HG03039 (cell line): ENCODE measurements at regions not wholly inside any gene's neighbourhood (a gene's known extent, or its start where the extent isn't known, plus 50 kb on each side); places are given as distances from the start of the nearest gene placed in this dataset.

Source experiments
- ATAC-seq: cut with Tn5 transposase; IDR thresholded peaks from one replicate; pipeline ENCODE4 v1.9.1; 2021; ENCODE audit warnings: mild to moderate bottlenecking, moderate library complexity; ENCODE audit not compliant: unreplicated experiment

- no peak for ATAC-seq
Observed at GRCh38 chr1:182135946-182136345, 74.4 kb upstream of the ZNF648 start.

- no peak for ATAC-seq
Observed at GRCh38 chr1:182134257-182134656, 72.7 kb upstream of the ZNF648 start.

- ATAC-seq: no peak
Observed at GRCh38 chr1:182133181-182133580, 71.7 kb upstream of the ZNF648 start.

- no peak for ATAC-seq
Observed at GRCh38 chr1:182129398-182129797, 67.9 kb upstream of the ZNF648 start.

GRCh38 chr1:182128502-182128901 is 67.0 kb upstream of the ZNF648 start:
- ATAC-seq: no peak

GRCh38 chr1:182127656-182128055 is 66.1 kb upstream of the ZNF648 start:
- ATAC-seq: no peak

- no peak for ATAC-seq
Observed at GRCh38 chr1:182126272-182126800, 64.8 kb upstream of the ZNF648 start.

- ATAC-seq: no peak
Observed at GRCh38 chr1:182122913-182123260, 61.4 kb upstream of the ZNF648 start.

- no peak for ATAC-seq
Observed at GRCh38 chr1:182122256-182122912, 60.9 kb upstream of the ZNF648 start.

GRCh38 chr1:182121787-182122186 is 60.3 kb upstream of the ZNF648 start:
- ATAC-seq: no peak

- ATAC-seq: no peak
Observed at GRCh38 chr1:182120411-182121258, 59.1 kb upstream of the ZNF648 start.

GRCh38 chr1:182119631-182120030 is 58.1 kb upstream of the ZNF648 start:
- no peak for ATAC-seq

GRCh38 chr1:182118851-182119250 is 57.3 kb upstream of the ZNF648 start:
- ATAC-seq: no peak

GRCh38 chr1:182114627-182115023 is 53.1 kb upstream of the ZNF648 start:
- no peak for ATAC-seq

- ATAC-seq: no peak
Observed at GRCh38 chr1:182113879-182114626, 52.5 kb upstream of the ZNF648 start.

- ATAC-seq: no peak
Observed at GRCh38 chr1:182111496-182111895, 50.0 kb upstream of the ZNF648 start.
